ENCODE measurements at regions not wholly inside any gene's neighbourhood (a gene's known extent, or its start where the extent isn't known, plus 50 kb on each side); places are given as distances from the start of the nearest gene placed in this dataset.

GRCh38 chr16:65521633-65522328 is 399.9 kb upstream of the CDH11 start:
- no peaks in the 10 kb centered on the region for H3K36me3 ChIP-seq (ENCODE audit: control insufficient read depth, insufficient read depth, low read length)
- no peak for DNase-seq
- H3K4me1 ChIP-seq (ENCODE audit: control insufficient read depth, insufficient read depth, low read length, poor library complexity, severe bottlenecking) = no peaks in the 10 kb centered on the region
- H3K27ac ChIP-seq (ENCODE audit: insufficient read depth, low read length, poor library complexity, severe bottlenecking) = no peak overlapping the region
- no peak overlapping the region for H3K4me3 ChIP-seq (ENCODE audit: insufficient read depth, low read depth, low read length, poor library complexity, severe bottlenecking)
- H3K27me3 ChIP-seq (replicated peaks; ENCODE audit: control insufficient read depth, insufficient read depth, low read length, poor library complexity, severe bottlenecking) = no peaks in the 10 kb centered on the region
- no peaks in the 10 kb centered on the region for H3K9me3 ChIP-seq (ENCODE audit: control insufficient read depth, low read length)

- Histone ChIP-seq H3K27me3 (replicated peaks; ENCODE audit: control insufficient read depth, insufficient read depth, low read length, poor library complexity, severe bottlenecking) (no peaks in the 10 kb centered on the region), H3K4me1 (ENCODE audit: control insufficient read depth, insufficient read depth, low read length, poor library complexity, severe bottlenecking) (no peaks in the 10 kb centered on the region), H3K9me3 (ENCODE audit: control insufficient read depth, low read length) (no peaks in the 10 kb centered on the region), H3K36me3 (ENCODE audit: control insufficient read depth, insufficient read depth, low read length) (no peaks in the 10 kb centered on the region), H3K4me3 (ENCODE audit: insufficient read depth, low read depth, low read length, poor library complexity, severe bottlenecking) (no peak overlapping the region), H3K27ac (ENCODE audit: insufficient read depth, low read length, poor library complexity, severe bottlenecking) (no peak overlapping the region)
- no peak for DNase-seq
Measured at GRCh38 chr16:65519402-65519801, 397.5 kb upstream of the CDH11 start.

GRCh38 chr16:65515193-65515592 is 393.3 kb upstream of the CDH11 start:
- H3K36me3 ChIP-seq (ENCODE audit: control insufficient read depth, insufficient read depth, low read length) = no peaks in the 10 kb centered on the region
- no peak overlapping the region for H3K4me3 ChIP-seq (ENCODE audit: insufficient read depth, low read depth, low read length, poor library complexity, severe bottlenecking)
- no peak for DNase-seq
- no peaks in the 10 kb centered on the region for H3K9me3 ChIP-seq (ENCODE audit: control insufficient read depth, low read length)
- H3K27me3 ChIP-seq (replicated peaks; ENCODE audit: control insufficient read depth, insufficient read depth, low read length, poor library complexity, severe bottlenecking) = no peaks in the 10 kb centered on the region
- no peak overlapping the region for H3K27ac ChIP-seq (ENCODE audit: insufficient read depth, low read length, poor library complexity, severe bottlenecking)
- no peaks in the 10 kb centered on the region for H3K4me1 ChIP-seq (ENCODE audit: control insufficient read depth, insufficient read depth, low read length, poor library complexity, severe bottlenecking)

- Histone ChIP-seq H3K9me3 (ENCODE audit: control insufficient read depth, low read length) (no peaks in the 10 kb centered on the region), H3K36me3 (ENCODE audit: control insufficient read depth, insufficient read depth, low read length) (no peaks in the 10 kb centered on the region), H3K4me1 (ENCODE audit: control insufficient read depth, insufficient read depth, low read length, poor library complexity, severe bottlenecking) (no peaks in the 10 kb centered on the region), H3K27ac (ENCODE audit: insufficient read depth, low read length, poor library complexity, severe bottlenecking) (no peak overlapping the region), H3K27me3 (replicated peaks; ENCODE audit: control insufficient read depth, insufficient read depth, low read length, poor library complexity, severe bottlenecking) (no peaks in the 10 kb centered on the region), H3K4me3 (ENCODE audit: insufficient read depth, low read depth, low read length, poor library complexity, severe bottlenecking) (no peak overlapping the region)
- DNase-seq = no peak
Measured at GRCh38 chr16:65510850-65511249, 389.0 kb upstream of the CDH11 start.

GRCh38 chr16:65510241-65510640 is 388.4 kb upstream of the CDH11 start:
- Histone ChIP-seq H3K36me3 (ENCODE audit: control insufficient read depth, insufficient read depth, low read length) (no peaks in the 10 kb centered on the region), H3K9me3 (ENCODE audit: control insufficient read depth, low read length) (no peaks in the 10 kb centered on the region), H3K27me3 (replicated peaks; ENCODE audit: control insufficient read depth, insufficient read depth, low read length, poor library complexity, severe bottlenecking) (no peaks in the 10 kb centered on the region), H3K27ac (ENCODE audit: insufficient read depth, low read length, poor library complexity, severe bottlenecking) (no peak overlapping the region), H3K4me1 (ENCODE audit: control insufficient read depth, insufficient read depth, low read length, poor library complexity, severe bottlenecking) (no peaks in the 10 kb centered on the region), H3K4me3 (ENCODE audit: insufficient read depth, low read depth, low read length, poor library complexity, severe bottlenecking) (no peak overlapping the region)
- no peak for DNase-seq

GRCh38 chr16:65509172-65509571 is 387.3 kb upstream of the CDH11 start:
- Histone ChIP-seq H3K4me3 (ENCODE audit: insufficient read depth, low read depth, low read length, poor library complexity, severe bottlenecking) (no peak overlapping the region), H3K27me3 (replicated peaks; ENCODE audit: control insufficient read depth, insufficient read depth, low read length, poor library complexity, severe bottlenecking) (no peaks in the 10 kb centered on the region), H3K36me3 (ENCODE audit: control insufficient read depth, insufficient read depth, low read length) (no peaks in the 10 kb centered on the region), H3K9me3 (ENCODE audit: control insufficient read depth, low read length) (no peaks in the 10 kb centered on the region), H3K4me1 (ENCODE audit: control insufficient read depth, insufficient read depth, low read length, poor library complexity, severe bottlenecking) (no peaks in the 10 kb centered on the region), H3K27ac (ENCODE audit: insufficient read depth, low read length, poor library complexity, severe bottlenecking) (no peak overlapping the region)
- no peak for DNase-seq

GRCh38 chr16:65500919-65501318 is 379.1 kb upstream of the CDH11 start:
- no peak for DNase-seq
- no peaks in the 10 kb centered on the region for H3K9me3 ChIP-seq (ENCODE audit: control insufficient read depth, low read length)

GRCh38 chr16:65500007-65500406 is 378.1 kb upstream of the CDH11 start:
- no peak overlapping the region for H3K4me3 ChIP-seq (ENCODE audit: insufficient read depth, low read depth, low read length, poor library complexity, severe bottlenecking)
- no peaks in the 10 kb centered on the region for H3K27me3 ChIP-seq (replicated peaks; ENCODE audit: control insufficient read depth, insufficient read depth, low read length, poor library complexity, severe bottlenecking)
- no peaks in the 10 kb centered on the region for H3K4me1 ChIP-seq (ENCODE audit: control insufficient read depth, insufficient read depth, low read length, poor library complexity, severe bottlenecking)
- H3K9me3 ChIP-seq (ENCODE audit: control insufficient read depth, low read length) = no peaks in the 10 kb centered on the region
- H3K27ac ChIP-seq (ENCODE audit: insufficient read depth, low read length, poor library complexity, severe bottlenecking) = no peak overlapping the region
- no peak for DNase-seq
- H3K36me3 ChIP-seq (ENCODE audit: control insufficient read depth, insufficient read depth, low read length) = no peaks in the 10 kb centered on the region

More at GRCh38 chr16:65500919-65501318, 379.1 kb upstream of the CDH11 start:
- Histone ChIP-seq H3K36me3 (ENCODE audit: control insufficient read depth, insufficient read depth, low read length) (no peaks in the 10 kb centered on the region), H3K27ac (ENCODE audit: insufficient read depth, low read length, poor library complexity, severe bottlenecking) (no peak overlapping the region), H3K4me3 (ENCODE audit: insufficient read depth, low read depth, low read length, poor library complexity, severe bottlenecking) (no peak overlapping the region), H3K27me3 (replicated peaks; ENCODE audit: control insufficient read depth, insufficient read depth, low read length, poor library complexity, severe bottlenecking) (no peaks in the 10 kb centered on the region), H3K4me1 (ENCODE audit: control insufficient read depth, insufficient read depth, low read length, poor library complexity, severe bottlenecking) (no peaks in the 10 kb centered on the region)

GRCh38 chr16:65499566-65499965 is 377.7 kb upstream of the CDH11 start:
- DNase-seq = no peak
- H3K4me3 ChIP-seq (ENCODE audit: insufficient read depth, low read depth, low read length, poor library complexity, severe bottlenecking) = no peak overlapping the region
- no peaks in the 10 kb centered on the region for H3K27me3 ChIP-seq (replicated peaks; ENCODE audit: control insufficient read depth, insufficient read depth, low read length, poor library complexity, severe bottlenecking)
- H3K27ac ChIP-seq (ENCODE audit: insufficient read depth, low read length, poor library complexity, severe bottlenecking) = no peak overlapping the region
- H3K9me3 ChIP-seq (ENCODE audit: control insufficient read depth, low read length) = no peaks in the 10 kb centered on the region
- H3K4me1 ChIP-seq (ENCODE audit: control insufficient read depth, insufficient read depth, low read length, poor library complexity, severe bottlenecking) = no peaks in the 10 kb centered on the region
- no peaks in the 10 kb centered on the region for H3K36me3 ChIP-seq (ENCODE audit: control insufficient read depth, insufficient read depth, low read length)

- no peak for DNase-seq
- no peak overlapping the region for H3K4me3 ChIP-seq (ENCODE audit: insufficient read depth, low read depth, low read length, poor library complexity, severe bottlenecking)
- no peaks in the 10 kb centered on the region for H3K9me3 ChIP-seq (ENCODE audit: control insufficient read depth, low read length)
- H3K27ac ChIP-seq (ENCODE audit: insufficient read depth, low read length, poor library complexity, severe bottlenecking) = no peak overlapping the region
- no peaks in the 10 kb centered on the region for H3K36me3 ChIP-seq (ENCODE audit: control insufficient read depth, insufficient read depth, low read length)
- H3K27me3 ChIP-seq (replicated peaks; ENCODE audit: control insufficient read depth, insufficient read depth, low read length, poor library complexity, severe bottlenecking) = no peaks in the 10 kb centered on the region
- H3K4me1 ChIP-seq (ENCODE audit: control insufficient read depth, insufficient read depth, low read length, poor library complexity, severe bottlenecking) = no peaks in the 10 kb centered on the region
Measured at GRCh38 chr16:65497571-65497970, 375.7 kb upstream of the CDH11 start.
